H7 (cell line): ENCODE measurements at regions not wholly inside any gene's neighbourhood (a gene's known extent, or its start where the extent isn't known, plus 50 kb on each side); places are given as distances from the start of the nearest gene placed in this dataset.

Source experiments
- DNase-seq: peaks from one replicate; pipeline ENCODE4 v3.0.0; 2012
- H3K27me3 ChIP-seq: 2 replicates; pipeline ENCODE4 v1.6.0; 2011; ENCODE audit warnings: mild to moderate bottlenecking, low read length; ENCODE audit not compliant: control insufficient read depth, insufficient read depth
- H3K36me3 ChIP-seq: replicated peaks from 2 replicates; pipeline ENCODE4 v1.5.1; 2011; ENCODE audit warnings: low read length; ENCODE audit not compliant: control insufficient read depth, insufficient read depth
- H3K4me3 ChIP-seq: 2 replicates; pipeline ENCODE4 v1.5.1; 2011; ENCODE audit warnings: low read depth, mild to moderate bottlenecking, control low read depth, low read length, moderate library complexity; ENCODE audit not compliant: insufficient read depth

DNA sequence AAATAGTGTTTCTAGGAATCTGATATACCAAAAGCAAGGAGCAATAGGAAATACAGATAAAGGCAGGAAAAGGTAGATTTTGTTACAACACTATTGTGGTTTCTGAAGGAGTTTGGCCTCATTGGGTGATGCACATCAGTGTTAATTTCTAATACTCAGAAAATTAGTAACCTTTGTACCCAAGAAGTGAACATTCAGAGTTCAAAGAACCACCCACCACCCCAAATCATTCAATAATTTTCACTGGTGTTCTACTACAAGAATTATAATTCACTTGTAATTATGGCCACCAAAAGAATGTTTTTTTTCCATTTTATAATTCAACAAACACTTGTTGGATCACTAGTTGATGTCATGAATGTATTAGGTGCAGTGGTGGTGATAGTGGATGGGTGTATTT lies 183.3 kb downstream of the UBE2E3 start:
- Histone ChIP-seq H3K27me3 (no peaks in the 10 kb centered on the region), H3K4me3 (no peak overlapping the region), H3K36me3 (no peaks in the 10 kb centered on the region)
- no peak for DNase-seq

DNA sequence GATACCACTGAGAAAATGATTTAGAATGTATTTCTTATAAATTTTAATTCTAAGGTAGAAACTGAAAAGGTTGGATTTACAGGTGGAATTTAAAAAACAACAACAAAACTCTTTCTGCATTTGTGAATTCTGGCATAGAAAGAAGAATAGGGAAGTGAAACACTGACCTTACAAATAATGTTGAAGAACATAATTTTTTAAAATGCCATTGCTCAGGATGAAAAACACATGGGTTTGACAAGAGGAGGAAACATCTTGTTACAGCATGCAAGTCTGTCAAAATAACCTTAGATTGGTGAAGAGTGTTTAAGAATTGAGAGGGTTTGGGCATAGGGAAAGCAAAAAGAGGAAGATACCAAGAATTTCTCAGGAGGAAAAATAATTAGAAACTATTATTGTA lies 184.3 kb downstream of the UBE2E3 start:
- H3K4me3 ChIP-seq = no peak overlapping the region
- H3K27me3 ChIP-seq = no peaks in the 10 kb centered on the region
- no peaks in the 10 kb centered on the region for H3K36me3 ChIP-seq
- DNase-seq = no peak

DNA sequence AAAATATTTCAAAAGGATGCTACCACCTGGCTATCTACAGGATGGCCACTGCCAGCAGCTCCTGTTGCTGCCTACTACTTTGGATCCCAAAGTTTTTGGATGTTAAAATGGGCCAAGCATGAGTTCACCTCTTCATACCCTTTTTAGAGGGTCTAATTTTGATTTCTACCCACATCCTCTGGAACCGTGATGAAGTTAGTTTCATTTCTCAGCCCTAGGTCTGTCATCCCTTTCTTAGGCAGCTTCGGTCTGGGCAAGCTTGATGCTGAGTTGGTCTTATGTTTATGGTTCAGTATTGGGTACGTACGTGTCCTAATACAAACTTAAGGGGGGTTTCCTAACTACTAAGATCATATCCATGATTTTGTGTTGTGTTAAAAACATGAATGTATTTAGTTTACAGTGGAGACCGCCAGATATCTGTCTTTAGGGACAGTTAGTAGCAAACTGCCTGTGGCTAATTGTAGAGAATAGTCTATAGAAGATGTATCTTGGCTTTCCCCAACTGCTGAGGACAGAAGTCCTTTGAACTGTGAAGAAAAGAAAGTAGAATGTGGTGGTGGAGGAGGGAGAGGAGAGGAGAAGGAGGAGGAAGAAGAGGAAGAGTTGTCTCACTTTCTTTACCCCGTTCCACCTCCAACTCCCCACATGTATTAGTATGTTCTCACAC lies 184.9 kb downstream of the UBE2E3 start:
- Histone ChIP-seq H3K27me3 (no peaks in the 10 kb centered on the region), H3K36me3 (no peaks in the 10 kb centered on the region), H3K4me3 (no peak overlapping the region)
- no peak for DNase-seq

DNA sequence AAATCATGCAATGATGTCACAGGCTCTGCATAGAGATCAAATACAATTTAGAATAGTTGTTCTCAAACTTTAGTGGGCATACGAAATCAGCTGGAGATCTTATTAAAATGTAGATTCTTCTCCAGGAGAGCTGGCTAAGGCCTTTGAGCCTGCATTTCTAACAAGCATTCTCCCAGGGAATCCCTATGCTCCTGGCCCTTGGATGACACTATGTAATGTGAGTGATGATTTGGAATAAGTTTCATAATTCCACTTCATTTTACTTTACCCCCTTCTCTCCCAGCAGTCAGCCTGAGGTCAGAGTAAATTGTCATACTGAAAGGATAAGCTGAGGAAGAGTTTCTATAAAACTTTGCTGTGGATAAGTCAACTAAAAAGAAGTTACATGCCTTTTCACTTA lies 189.1 kb downstream of the UBE2E3 start:
- no peaks in the 10 kb centered on the region for H3K36me3 ChIP-seq
- DNase-seq = no peak
- no peaks in the 10 kb centered on the region; the same call in 1 of the 2 replicates for H3K27me3 ChIP-seq
- H3K4me3 ChIP-seq = no peak overlapping the region

DNA sequence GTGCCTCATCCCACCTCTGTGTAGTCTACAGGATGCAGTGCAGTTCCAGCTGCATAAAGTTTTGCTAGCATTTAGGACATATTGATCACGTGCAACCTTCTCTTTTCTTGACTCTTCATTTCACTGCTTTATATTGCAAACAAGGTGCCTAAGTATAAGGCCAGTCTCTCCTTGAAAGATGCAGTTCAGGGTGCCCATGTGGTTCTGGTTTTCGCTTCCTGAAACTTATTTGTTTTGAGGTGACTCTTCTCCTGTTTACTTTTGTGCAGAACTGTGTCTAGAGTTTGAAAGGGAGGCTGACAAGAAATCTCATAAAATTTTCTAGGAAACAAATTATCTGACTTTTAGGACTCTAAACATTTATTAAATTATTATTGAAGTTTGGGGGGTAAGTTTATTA lies 189.9 kb downstream of the UBE2E3 start:
- Histone ChIP-seq H3K4me3 (no peak overlapping the region), H3K27me3 (no peaks in the 10 kb centered on the region; the same call in 1 of the 2 replicates), H3K36me3 (no peaks in the 10 kb centered on the region)
- no peak for DNase-seq

DNA sequence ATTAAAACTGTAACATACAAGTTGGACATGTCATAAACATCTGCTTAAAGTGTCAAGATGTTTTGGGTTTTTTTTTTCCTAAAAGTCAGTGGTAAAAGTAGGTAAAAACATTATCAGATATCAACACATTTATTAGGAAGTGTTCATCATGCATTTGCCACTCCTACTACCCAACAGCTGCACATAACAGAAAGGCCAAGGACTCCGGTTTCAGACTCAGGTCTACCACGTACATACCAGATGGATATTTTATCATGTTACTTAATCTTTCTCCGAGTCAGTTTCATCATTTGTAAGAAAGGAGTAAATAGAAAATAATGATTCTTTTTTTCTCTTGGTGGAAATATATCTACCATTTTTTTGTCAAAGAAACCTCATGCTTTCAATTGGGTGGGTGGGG lies 192.3 kb downstream of the UBE2E3 start:
- no peaks in the 10 kb centered on the region for H3K36me3 ChIP-seq
- H3K27me3 ChIP-seq = no peaks in the 10 kb centered on the region; the same call in 1 of the 2 replicates
- DNase-seq = no peak
- H3K4me3 ChIP-seq = no peak overlapping the region

DNA sequence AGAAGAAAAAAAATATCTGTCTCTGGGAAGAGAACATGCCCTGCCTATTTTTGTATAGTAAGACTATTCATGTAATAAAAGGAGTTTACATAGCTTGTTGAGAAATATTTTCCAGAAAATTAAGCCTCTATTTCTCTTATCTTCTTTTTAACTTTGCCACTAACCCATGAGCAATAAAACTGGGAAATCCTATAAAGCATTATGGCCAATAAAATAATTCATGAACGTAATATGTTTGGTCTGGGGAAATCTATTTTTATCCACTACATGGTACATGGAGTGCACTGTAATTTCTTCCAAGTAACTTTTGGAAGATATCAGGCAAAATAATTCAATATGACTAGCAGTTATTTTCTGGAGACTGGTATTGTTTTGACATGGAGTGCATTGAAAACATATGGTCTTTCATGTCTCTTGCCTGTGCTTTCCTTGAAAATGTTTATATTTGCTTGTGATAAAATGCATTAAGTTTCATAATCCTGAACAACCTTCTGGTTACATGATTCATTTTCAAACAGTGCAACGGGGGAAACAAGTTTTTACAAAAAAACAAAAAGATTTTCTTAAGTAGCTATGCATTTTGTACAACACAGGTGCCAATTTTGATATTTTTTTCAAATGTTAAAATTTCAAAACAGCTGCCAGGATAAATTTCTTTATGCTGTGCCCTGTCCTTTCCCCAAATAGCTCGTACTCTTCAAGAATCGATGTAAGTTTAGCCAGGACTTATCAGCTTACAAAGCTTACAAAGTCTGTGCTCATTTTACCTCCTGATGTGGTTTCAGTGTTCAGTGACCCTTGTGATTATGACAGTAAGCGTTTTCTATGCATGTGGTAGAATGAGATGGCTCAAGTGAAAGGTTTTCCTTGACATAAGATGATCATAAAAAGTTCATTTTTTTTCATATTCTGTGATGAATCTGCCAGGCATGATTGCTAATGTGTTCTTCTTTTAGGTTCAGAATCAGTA lies 194.5 kb downstream of the UBE2E3 start:
- Histone ChIP-seq H3K4me3 (no peak overlapping the region), H3K36me3 (no peaks in the 10 kb centered on the region), H3K27me3 (no peaks in the 10 kb centered on the region; the same call in 1 of the 2 replicates)
- DNase-seq = no peak

DNA sequence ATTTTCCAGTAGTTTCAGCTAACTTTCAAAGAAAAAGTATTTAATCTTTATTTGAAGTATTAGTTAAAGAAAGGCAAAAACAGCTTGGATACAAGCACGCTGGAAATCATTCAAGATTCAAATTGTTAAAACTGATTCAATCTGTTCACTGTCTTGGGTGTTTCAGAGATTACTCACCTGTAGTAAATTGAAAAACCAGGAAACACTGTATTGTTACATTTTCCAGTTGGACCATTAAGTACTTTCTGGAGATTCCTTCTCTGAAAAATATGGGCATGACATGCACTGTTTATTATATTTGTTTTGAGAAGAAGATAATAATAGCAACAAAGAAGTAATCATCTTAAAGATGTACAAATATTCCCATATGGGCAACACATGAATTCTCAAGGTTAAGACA lies 196.1 kb downstream of the UBE2E3 start:
- H3K4me3 ChIP-seq = no peak overlapping the region
- DNase-seq = no peak
- no peaks in the 10 kb centered on the region for H3K36me3 ChIP-seq
- H3K27me3 ChIP-seq = no peaks in the 10 kb centered on the region; the same call in 1 of the 2 replicates

DNA sequence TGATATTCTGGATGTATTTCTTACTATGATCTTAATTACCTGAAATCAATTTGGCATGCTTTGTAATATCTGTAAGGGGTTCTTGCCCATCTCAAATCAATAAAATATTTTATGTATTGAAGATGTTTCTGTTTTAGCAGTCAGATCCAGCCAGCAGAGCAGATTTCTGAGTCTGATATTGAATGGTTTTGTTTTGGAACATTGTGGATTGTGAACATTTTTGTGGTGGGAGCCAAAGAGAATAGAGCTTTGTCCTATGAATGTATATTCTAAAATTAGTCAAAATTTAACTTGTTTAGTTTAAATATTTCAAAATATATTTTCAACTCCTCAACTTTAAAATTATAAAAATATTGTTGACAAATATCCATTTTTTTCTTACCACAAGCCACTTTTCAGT lies 197.0 kb downstream of the UBE2E3 start:
- no peak for DNase-seq
- Histone ChIP-seq H3K4me3 (no peak overlapping the region), H3K36me3 (no peaks in the 10 kb centered on the region), H3K27me3 (no peaks in the 10 kb centered on the region)

DNA sequence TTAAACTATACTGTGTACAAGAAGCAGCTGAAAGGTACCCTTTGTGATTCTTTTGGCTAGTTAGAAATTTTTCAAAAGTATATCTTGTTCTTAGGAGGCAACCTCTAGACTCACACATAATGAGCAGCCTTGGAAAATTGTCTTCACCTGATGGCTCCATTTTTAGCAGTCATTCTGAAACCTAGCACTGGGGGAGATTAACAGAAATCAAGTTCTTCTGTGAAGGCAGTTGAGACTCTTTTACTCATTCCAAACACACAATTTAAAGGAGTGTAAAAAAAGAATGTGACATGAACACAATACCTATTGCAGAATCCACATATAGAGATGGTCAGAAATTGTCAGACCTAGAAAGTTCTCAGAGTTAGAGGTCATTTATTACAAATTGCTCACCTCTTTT lies 197.7 kb downstream of the UBE2E3 start:
- H3K36me3 ChIP-seq = no peaks in the 10 kb centered on the region
- H3K27me3 ChIP-seq = no peaks in the 10 kb centered on the region
- no peak for DNase-seq
- H3K4me3 ChIP-seq = no peak overlapping the region

DNA sequence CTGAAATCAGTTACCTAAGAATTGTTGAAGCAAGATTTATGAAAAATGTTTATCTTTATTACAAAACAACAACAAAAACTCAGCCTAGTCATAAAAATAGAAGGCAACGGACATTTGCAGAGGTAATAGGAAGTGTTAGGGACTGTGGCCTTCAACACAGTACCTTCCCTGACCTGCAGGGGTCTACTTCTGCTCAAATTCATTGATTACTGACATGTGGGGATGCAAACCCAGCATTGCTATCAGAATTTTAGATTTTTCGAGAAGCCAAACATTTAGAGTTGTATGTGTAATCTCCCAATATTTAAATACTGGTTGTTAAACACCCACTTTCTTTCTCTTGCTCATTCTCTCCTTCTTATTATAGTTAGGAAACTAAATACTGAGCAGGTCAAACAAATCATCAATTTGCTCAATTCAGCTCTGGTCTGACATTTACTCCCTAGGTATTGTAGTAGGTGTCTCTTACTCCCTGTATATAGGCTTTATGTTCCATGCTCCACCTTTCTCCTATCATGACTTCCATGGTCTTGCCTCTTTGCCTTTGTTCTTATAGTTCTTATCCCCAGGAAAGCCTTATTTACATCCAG lies 198.5 kb downstream of the UBE2E3 start:
- Histone ChIP-seq H3K4me3 (no peak overlapping the region), H3K36me3 (no peaks in the 10 kb centered on the region), H3K27me3 (no peaks in the 10 kb centered on the region)
- DNase-seq = peak; percentile 29

DNA sequence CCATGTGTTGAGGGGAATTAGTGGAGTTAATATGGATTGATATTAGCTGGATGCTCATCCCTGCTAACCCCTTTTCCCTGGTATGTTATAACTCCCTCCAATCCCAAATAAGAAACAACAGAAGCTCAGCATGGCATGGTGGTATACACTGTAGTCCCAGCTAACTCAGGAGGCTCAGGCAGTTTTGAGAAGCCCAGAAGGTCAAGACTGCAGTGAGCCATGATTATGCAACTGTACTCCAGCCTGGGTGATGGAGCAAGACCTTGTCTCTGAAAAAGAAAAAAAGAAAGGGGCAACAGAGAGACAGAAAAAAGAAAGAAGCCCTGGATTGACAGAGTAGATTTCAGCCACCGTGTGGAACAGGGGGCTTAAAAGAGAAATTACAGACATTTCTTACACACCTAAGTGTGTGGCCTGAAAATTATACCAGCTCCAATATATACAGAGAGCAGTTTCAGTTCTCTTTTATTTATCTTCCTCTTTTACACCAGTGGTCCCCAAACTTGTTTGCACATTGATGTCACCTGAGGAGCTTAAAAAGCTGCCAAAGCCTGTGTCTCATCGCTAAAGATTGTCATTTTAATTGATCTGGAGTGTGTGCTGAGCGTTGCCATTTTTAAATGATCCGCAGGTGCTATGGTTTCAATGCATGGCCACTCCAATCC lies 203.6 kb downstream of the UBE2E3 start:
- H3K27me3 ChIP-seq = no peaks in the 10 kb centered on the region
- DNase-seq = no peak
- H3K36me3 ChIP-seq = no peaks in the 10 kb centered on the region
- no peak overlapping the region for H3K4me3 ChIP-seq

DNA sequence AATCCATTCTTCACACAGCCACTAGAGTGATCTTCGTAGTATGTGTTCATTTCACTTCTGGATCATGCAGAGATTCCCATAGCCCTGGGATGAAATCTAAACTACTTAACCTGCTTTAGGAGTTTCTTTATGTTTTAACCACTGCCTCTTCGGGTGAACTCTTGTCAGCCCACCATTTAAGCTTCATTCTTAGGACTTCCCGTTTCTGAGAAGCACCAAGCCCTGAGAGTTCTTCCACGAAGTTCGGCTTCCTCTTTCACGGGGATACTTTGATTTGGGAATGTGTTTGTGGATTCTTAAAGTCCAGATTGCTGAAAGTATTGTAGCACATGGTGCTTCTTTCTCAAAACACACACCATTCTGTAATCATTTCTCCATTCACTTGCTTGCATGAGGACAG lies 205.0 kb downstream of the UBE2E3 start:
- H3K4me3 ChIP-seq = no peak overlapping the region
- no peaks in the 10 kb centered on the region for H3K27me3 ChIP-seq
- DNase-seq = no peak
- no peaks in the 10 kb centered on the region for H3K36me3 ChIP-seq

DNA sequence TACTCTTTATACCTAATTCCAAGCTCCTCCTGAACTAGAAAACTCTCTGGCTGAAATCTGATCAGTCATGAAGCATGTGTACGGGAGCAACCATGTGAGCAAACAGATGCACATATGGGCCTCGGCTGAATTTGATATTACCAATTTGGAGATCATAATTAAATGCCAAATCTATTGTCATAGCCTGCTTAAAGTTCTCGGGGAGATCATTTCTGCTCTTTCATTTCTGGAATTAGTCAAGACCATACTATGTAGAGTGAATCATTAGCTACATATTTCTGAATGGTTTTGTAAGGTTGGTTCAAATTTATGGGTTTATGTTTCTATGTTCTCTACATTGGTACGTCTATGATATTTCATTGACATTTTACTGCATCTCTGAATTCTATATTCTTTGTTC lies 205.5 kb downstream of the UBE2E3 start:
- H3K36me3 ChIP-seq = no peaks in the 10 kb centered on the region
- H3K4me3 ChIP-seq = no peak overlapping the region
- no peak for DNase-seq
- no peaks in the 10 kb centered on the region for H3K27me3 ChIP-seq
